ENCODE measurements at regions not wholly inside any gene's neighbourhood (a gene's known extent, or its start where the extent isn't known, plus 50 kb on each side); places are given as distances from the start of the nearest gene placed in this dataset.

- TF ChIP-seq EZH2 (IDR thresholded peaks at IDR 0.05; ENCODE audit: insufficient read depth, poor library complexity, severe bottlenecking): no peak
- TF ChIP-seq EZH2phosphoT487 (IDR thresholded peaks at IDR 0.05; ENCODE audit: insufficient read depth, low read depth): no peak
Measured at GRCh38 chr22:49087198-49087597, 740.5 kb downstream of the BRD1 start.
